ENCODE measurements at regions not wholly inside any gene's neighbourhood (a gene's known extent, or its start where the extent isn't known, plus 50 kb on each side); places are given as distances from the start of the nearest gene placed in this dataset.

DNA sequence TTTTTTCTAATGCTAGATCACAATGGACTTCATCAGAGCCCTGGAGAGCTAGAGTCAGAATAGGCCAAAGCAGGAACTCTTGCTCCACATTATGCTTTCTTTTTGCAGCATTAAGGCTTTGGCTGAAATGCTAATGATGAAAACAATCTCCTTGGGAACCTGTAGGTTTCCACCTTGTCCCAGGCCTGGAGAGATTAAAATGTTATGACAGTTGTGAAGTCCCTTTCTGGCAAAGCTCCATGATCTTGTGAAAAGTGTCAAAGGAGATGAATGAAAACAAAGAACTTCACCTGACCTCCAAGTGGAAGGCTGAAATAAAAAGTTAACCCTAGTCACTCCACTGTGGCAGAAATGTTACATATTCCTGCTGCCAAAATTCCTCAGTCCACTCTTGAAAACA is 64.0 kb upstream of the LRRC1 start:
- no peak for TF ChIP-seq RAD21 (IDR thresholded peaks at IDR 0.05 in 1 of 2, conservative IDR thresholded peaks at IDR 0.05 in 1 of 2; ENCODE audit: low read depth in 2 of 2, low read length in 2 of 2)
- TF ChIP-seq, protein P1, sequence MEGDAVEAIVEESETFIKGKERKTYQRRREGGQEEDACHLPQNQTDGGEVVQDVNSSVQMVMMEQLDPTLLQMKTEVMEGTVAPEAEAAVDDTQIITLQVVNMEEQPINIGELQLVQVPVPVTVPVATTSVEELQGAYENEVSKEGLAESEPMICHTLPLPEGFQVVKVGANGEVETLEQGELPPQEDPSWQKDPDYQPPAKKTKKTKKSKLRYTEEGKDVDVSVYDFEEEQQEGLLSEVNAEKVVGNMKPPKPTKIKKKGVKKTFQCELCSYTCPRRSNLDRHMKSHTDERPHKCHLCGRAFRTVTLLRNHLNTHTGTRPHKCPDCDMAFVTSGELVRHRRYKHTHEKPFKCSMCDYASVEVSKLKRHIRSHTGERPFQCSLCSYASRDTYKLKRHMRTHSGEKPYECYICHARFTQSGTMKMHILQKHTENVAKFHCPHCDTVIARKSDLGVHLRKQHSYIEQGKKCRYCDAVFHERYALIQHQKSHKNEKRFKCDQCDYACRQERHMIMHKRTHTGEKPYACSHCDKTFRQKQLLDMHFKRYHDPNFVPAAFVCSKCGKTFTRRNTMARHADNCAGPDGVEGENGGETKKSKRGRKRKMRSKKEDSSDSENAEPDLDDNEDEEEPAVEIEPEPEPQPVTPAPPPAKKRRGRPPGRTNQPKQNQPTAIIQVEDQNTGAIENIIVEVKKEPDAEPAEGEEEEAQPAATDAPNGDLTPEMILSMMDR (IDR thresholded peaks at IDR 0.05; ENCODE audit: control extremely low read depth in 1 of 3, insufficient read depth in 1 of 3, low read depth in 1 of 3, low read length in 3 of 3), result no peak
- TF ChIP-seq POLR2AphosphoS5 (IDR thresholded peaks at IDR 0.05; ENCODE audit: low read depth, low read length), result no peak
- TF ChIP-seq POLR2A (IDR thresholded peaks at IDR 0.05; ENCODE audit: control extremely low read depth in 1 of 2, low read depth in 2 of 2, low read length in 2 of 2), result no peak
- no peak for TF ChIP-seq HDAC2 (IDR thresholded peaks at IDR 0.05; ENCODE audit: borderline replicate concordance in 1 of 2, low read depth in 2 of 2, low read length in 2 of 2)
- no peak for TF ChIP-seq SAP30 (IDR thresholded peaks at IDR 0.05; ENCODE audit: insufficient read depth, insufficient replicate concordance, low read length)
- no peak for TF ChIP-seq NRF1 (IDR thresholded peaks at IDR 0.05; ENCODE audit: low read depth, low read length)
